ENCODE measurements at regions not wholly inside any gene's neighbourhood (a gene's known extent, or its start where the extent isn't known, plus 50 kb on each side); places are given as distances from the start of the nearest gene placed in this dataset.
"Not testable (repeated sequence)": the region's sequence is repeated elsewhere in the genome, so short reads cannot be mapped to it uniquely, and the experiment has no call there.

- Mint-ChIP-seq H3K4me3 (no peak overlapping the region), H3K36me3 (ENCODE audit: low read depth) (no peaks in the 10 kb centered on the region)
These were observed 655.2 kb upstream of the MAP3K7 start for GRCh38 chr6:91241946-91242613.

GRCh38 chr6:91240878-91241603 lies 654.2 kb upstream of the MAP3K7 start:
- no peak overlapping the region for H3K27ac Mint-ChIP-seq

More at GRCh38 chr6:91241946-91242613, 655.2 kb upstream of the MAP3K7 start:
- H3K27me3 Mint-ChIP-seq, result no peaks in the 10 kb centered on the region
- no peaks in the 10 kb centered on the region for H3K4me1 Mint-ChIP-seq
- no peak overlapping the region for H3K27ac Mint-ChIP-seq
- no peak for ATAC-seq (replicated peaks)
- H3K9me3 Mint-ChIP-seq, result no peaks in the 10 kb centered on the region

DNA sequence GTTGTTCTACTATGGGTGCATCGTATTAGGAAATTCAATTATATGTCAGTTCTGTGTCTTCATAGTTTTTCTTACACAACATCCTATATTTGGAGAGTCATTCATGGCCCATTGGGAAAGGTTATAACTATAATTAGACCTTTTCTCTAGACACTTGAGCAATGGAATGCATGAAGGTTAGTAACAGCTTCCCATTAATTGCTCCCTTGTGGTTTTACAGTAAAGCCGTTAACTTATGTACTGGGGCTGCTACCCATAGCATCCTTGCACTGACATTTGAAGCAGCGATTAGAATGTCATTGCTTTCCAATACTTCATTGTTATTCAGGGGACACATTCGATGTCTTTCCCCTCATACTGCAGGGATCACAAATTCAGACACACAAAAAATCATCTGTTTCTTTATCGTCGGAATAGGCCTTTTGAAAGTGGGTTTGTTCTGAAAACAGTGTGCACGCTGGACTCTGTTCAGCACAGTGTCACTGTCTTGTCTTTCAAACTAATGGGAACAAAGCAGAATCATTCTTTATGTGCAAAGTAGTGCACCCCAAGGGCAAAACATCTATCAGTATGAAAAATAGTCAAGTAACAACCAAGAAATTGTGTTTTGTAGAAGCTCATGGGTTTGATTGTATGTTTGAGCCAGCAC lies 634.3 kb upstream of the MAP3K7 start:
- Mint-ChIP-seq H3K4me1 (no peaks in the 10 kb centered on the region), H3K27me3 (no peaks in the 10 kb centered on the region), H3K36me3 (ENCODE audit: low read depth) (no peaks in the 10 kb centered on the region), H3K9me3 (peaks cover 1% of the 10 kb centered on the region), H3K4me3 (no peak overlapping the region), H3K27ac (no peak overlapping the region)
- ATAC-seq (replicated peaks), result no peak

More at GRCh38 chr6:91240878-91241603, 654.2 kb upstream of the MAP3K7 start:
- Mint-ChIP-seq H3K4me1 (no peaks in the 10 kb centered on the region), H3K27me3 (no peaks in the 10 kb centered on the region), H3K36me3 (ENCODE audit: low read depth) (no peaks in the 10 kb centered on the region), H3K4me3 (no peak overlapping the region), H3K9me3 (no peaks in the 10 kb centered on the region)
- ATAC-seq (replicated peaks), result no peak

GRCh38 chr6:91213229-91213901 lies 626.5 kb upstream of the MAP3K7 start:
- no peak for ATAC-seq (replicated peaks)
- no peaks in the 10 kb centered on the region for H3K4me1 Mint-ChIP-seq
- no peaks in the 10 kb centered on the region for H3K27me3 Mint-ChIP-seq
- H3K4me3 Mint-ChIP-seq, result no peak overlapping the region
- peaks cover 15% of the 10 kb centered on the region for H3K9me3 Mint-ChIP-seq
- no peak overlapping the region for H3K27ac Mint-ChIP-seq
- H3K36me3 Mint-ChIP-seq (ENCODE audit: low read depth), result no peaks in the 10 kb centered on the region

DNA sequence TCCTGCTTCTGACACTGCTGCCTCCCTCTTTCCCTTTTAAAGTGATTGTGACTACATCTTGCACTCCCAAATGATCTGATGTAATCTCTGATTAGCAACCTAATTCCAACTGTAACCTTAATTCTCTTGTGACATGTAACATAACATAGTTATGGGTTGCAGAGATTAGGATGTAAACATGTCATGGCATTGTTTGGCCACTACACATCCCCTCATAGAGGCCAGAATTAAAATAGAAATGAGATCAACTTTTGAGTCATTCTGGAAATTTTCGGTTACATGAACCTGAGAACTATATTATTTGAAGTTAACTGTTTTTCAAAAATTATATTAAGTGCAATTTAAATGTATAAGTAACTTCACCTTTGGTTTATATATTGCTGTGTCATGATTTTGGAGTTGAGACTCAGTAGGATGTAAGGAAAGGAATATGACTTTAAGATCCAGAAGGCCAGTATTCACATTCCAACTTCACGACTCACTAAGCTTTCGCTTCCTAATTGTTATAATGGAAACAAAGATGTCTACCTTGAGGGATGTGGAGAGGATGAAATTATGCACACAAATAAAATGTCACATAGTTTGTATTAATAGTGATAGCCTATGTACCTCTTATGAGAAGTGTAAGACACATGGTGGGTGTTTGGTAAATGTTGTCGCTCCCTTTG lies 611.9 kb upstream of the MAP3K7 start:
- Mint-ChIP-seq H3K36me3 (ENCODE audit: low read depth) (no peaks in the 10 kb centered on the region), H3K4me1 (no peaks in the 10 kb centered on the region), H3K4me3 (no peak overlapping the region), H3K9me3 (no peaks in the 10 kb centered on the region), H3K27ac (no peak overlapping the region), H3K27me3 (no peaks in the 10 kb centered on the region)
- ATAC-seq (replicated peaks), result no peak

GRCh38 chr6:91196729-91197128 lies 609.9 kb upstream of the MAP3K7 start:
- Mint-ChIP-seq H3K4me3 (no peak overlapping the region), H3K27ac (no peak overlapping the region), H3K36me3 (ENCODE audit: low read depth) (no peaks in the 10 kb centered on the region), H3K27me3 (no peaks in the 10 kb centered on the region), H3K4me1 (no peaks in the 10 kb centered on the region), H3K9me3 (no peaks in the 10 kb centered on the region)
- no peak for ATAC-seq (replicated peaks)

DNA sequence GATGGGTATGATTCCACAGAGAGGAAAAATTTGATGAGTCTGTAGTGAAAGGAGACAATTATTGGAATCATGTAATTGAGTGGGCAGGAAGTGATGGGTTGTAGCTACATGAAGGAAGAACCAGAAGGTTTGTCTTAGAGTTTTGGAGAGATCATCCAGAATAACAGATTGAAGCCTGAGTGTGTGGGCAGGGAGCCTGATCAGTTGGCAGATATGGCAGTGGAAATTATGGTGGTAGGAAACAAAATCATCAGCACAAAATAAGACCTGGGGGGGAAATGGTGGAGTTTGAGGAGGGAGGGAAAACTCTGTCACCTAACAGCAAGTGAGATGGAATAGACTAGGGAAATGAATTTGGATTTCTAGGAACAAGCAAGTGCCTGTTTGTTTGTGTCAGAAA lies 606.6 kb upstream of the MAP3K7 start:
- no peak for ATAC-seq (replicated peaks)
- Mint-ChIP-seq H3K36me3 (ENCODE audit: low read depth) (no peaks in the 10 kb centered on the region), H3K27me3 (no peaks in the 10 kb centered on the region), H3K4me1 (no peaks in the 10 kb centered on the region), H3K4me3 (no peak overlapping the region), H3K9me3 (peaks cover 5% of the 10 kb centered on the region), H3K27ac (no peak overlapping the region)

DNA sequence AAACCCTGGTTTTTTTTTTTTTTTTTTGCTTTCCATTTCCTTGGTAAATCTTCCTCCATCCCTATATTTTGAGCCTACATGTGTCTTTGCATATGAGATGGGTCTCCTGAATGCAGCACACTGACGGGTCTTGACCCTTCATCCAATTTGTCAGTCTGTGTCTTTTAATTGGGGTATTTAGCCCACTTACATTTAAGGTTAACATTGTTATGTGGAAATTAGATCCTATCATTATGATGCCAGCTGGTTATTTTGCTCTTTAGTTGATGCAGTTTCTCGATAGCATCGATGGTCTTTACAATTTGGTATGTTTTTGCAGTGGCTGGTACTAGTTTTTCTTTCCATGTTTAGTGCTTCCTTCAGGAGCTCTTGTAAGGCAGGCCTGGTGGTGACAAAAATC lies 603.2 kb upstream of the MAP3K7 start:
- H3K27ac Mint-ChIP-seq; ATAC-seq (replicated peaks); H3K36me3 Mint-ChIP-seq (ENCODE audit: low read depth); H3K4me3 Mint-ChIP-seq; H3K4me1 Mint-ChIP-seq; H3K27me3 Mint-ChIP-seq; H3K9me3 Mint-ChIP-seq: not testable (repeated sequence)

GRCh38 chr6:91185072-91185471 lies 598.2 kb upstream of the MAP3K7 start:
- H3K36me3 Mint-ChIP-seq (ENCODE audit: low read depth), result no peaks in the 10 kb centered on the region
- H3K9me3 Mint-ChIP-seq, result peaks cover 14% of the 10 kb centered on the region
- no peaks in the 10 kb centered on the region for H3K4me1 Mint-ChIP-seq
- ATAC-seq (replicated peaks), result no peak
- no peak overlapping the region for H3K27ac Mint-ChIP-seq
- peaks cover 4% of the 10 kb centered on the region for H3K27me3 Mint-ChIP-seq
- no peak overlapping the region for H3K4me3 Mint-ChIP-seq

DNA sequence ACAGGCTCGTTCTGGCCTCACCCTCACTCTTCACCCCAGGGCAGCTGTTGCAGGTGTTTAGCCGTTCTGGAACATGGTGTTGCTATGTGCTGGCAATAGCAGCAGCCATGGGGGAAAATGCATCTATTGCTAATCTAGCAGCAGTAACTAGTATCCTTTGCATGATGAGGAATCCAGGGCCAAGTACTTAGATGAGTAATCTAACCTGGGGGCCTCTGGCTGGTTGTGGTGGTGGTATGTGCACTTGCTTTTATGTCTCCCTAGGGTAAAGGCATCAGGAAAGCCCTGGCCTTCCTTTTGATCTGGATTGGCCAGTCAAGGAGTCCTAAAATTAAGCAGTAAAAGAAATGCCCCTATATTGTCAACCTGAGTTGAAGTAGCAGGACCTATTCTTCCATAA lies 594.5 kb upstream of the MAP3K7 start:
- Mint-ChIP-seq H3K36me3 (ENCODE audit: low read depth) (no peaks in the 10 kb centered on the region), H3K9me3 (peaks cover 9% of the 10 kb centered on the region), H3K27ac (no peak overlapping the region), H3K4me3 (no peak overlapping the region), H3K4me1 (no peaks in the 10 kb centered on the region), H3K27me3 (peaks cover 7% of the 10 kb centered on the region)
- no peak for ATAC-seq (replicated peaks)

- Mint-ChIP-seq H3K36me3 (ENCODE audit: low read depth) (no peaks in the 10 kb centered on the region), H3K9me3 (no peaks in the 10 kb centered on the region), H3K4me3 (no peak overlapping the region), H3K4me1 (no peaks in the 10 kb centered on the region), H3K27ac (no peak overlapping the region), H3K27me3 (no peaks in the 10 kb centered on the region)
- no peak for ATAC-seq (replicated peaks)
These were observed 586.8 kb upstream of the MAP3K7 start for GRCh38 chr6:91173651-91174050.

DNA sequence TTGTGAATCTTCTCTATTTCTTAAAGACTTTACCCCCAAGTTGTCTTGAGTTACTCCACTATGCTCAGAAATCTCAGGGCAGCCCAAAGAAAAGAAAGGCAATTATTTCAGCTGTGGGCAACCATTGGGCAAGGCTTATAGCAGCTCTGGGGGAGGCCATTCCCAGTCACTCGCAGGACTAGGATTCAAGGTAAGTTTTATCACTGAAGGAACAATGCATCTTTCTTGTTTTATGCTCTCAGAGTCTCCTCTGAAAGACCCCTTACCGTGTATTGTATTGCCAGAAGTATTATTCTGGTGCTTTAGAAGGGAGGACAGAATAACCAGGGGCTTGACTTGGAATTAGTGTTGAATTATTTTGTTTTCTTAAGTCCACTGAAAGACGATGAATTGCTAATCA lies 586.3 kb upstream of the MAP3K7 start:
- H3K27ac Mint-ChIP-seq, result no peak overlapping the region
- no peaks in the 10 kb centered on the region for H3K4me1 Mint-ChIP-seq
- H3K36me3 Mint-ChIP-seq (ENCODE audit: low read depth), result no peaks in the 10 kb centered on the region
- no peaks in the 10 kb centered on the region for H3K27me3 Mint-ChIP-seq
- no peak for ATAC-seq (replicated peaks)
- H3K4me3 Mint-ChIP-seq, result no peak overlapping the region
- no peaks in the 10 kb centered on the region for H3K9me3 Mint-ChIP-seq

- ATAC-seq (replicated peaks), result no peak
- Mint-ChIP-seq H3K27ac (no peak overlapping the region), H3K36me3 (ENCODE audit: low read depth) (no peaks in the 10 kb centered on the region), H3K4me3 (no peak overlapping the region), H3K27me3 (no peaks in the 10 kb centered on the region), H3K9me3 (no peaks in the 10 kb centered on the region), H3K4me1 (no peaks in the 10 kb centered on the region)
These were observed 585.0 kb upstream of the MAP3K7 start for GRCh38 chr6:91171754-91172462.

GRCh38 chr6:91167846-91168245 lies 581.0 kb upstream of the MAP3K7 start:
- Mint-ChIP-seq H3K27me3 (no peaks in the 10 kb centered on the region), H3K36me3 (ENCODE audit: low read depth) (no peaks in the 10 kb centered on the region), H3K9me3 (no peaks in the 10 kb centered on the region), H3K4me3 (no peak overlapping the region), H3K27ac (no peak overlapping the region), H3K4me1 (no peaks in the 10 kb centered on the region)
- no peak for ATAC-seq (replicated peaks)
